ENCODE measurements at regions not wholly inside any gene's neighbourhood (a gene's known extent, or its start where the extent isn't known, plus 50 kb on each side); places are given as distances from the start of the nearest gene placed in this dataset.

GRCh38 chr10:4736608-4737007 is 89.4 kb upstream of the AKR1E2 start:
- no peak for DNase-seq (ENCODE audit: low read depth)
- in situ Hi-C loops (cut with HindIII; ENCODE audit: low pct_unique_long_range_greater_than_20kb, low sequenced_read_pairs) = no loop called here

- DNase-seq (ENCODE audit: low read depth) = no peak
- in situ Hi-C loops (cut with HindIII; ENCODE audit: low pct_unique_long_range_greater_than_20kb, low sequenced_read_pairs) = no loop called here
Observed at GRCh38 chr10:4736183-4736582, 89.8 kb upstream of the AKR1E2 start.

- no peak for DNase-seq (ENCODE audit: low read depth)
- in situ Hi-C loops (cut with HindIII; ENCODE audit: low pct_unique_long_range_greater_than_20kb, low sequenced_read_pairs) = no loop called here
Observed at GRCh38 chr10:4733843-4734224, 92.2 kb upstream of the AKR1E2 start.

GRCh38 chr10:4733150-4733842 is 92.7 kb upstream of the AKR1E2 start:
- DNase-seq (ENCODE audit: low read depth) = peak; percentile 67
- in situ Hi-C loops (cut with HindIII; ENCODE audit: low pct_unique_long_range_greater_than_20kb, low sequenced_read_pairs) = no loop called here

DNA sequence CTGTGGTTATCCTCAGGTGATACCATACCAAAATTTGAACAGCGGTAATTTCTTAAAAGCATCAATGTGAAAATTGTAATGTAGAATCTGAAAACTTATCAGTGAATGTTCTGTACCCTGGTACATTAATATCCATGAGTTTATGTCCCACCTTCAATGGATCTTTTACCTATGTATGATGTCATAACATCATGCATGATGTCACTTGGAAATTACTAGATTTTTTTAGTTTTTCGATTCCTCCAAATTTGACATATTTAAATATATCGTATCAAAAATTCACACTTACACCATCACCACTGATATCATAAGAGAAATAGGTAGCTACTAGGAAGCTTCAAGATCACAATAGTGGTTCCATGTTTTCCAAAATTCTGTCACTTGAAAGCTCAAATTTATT is 95.0 kb upstream of the AKR1E2 start:
- no peak for DNase-seq (ENCODE audit: low read depth)
- in situ Hi-C loops (cut with HindIII; ENCODE audit: low pct_unique_long_range_greater_than_20kb, low sequenced_read_pairs) = no loop called here

- DNase-seq (ENCODE audit: low read depth) = peak; percentile 86
- in situ Hi-C loops (cut with HindIII; ENCODE audit: low pct_unique_long_range_greater_than_20kb, low sequenced_read_pairs) = no loop called here
Observed at GRCh38 chr10:4725917-4726606, 99.9 kb upstream of the AKR1E2 start.

DNA sequence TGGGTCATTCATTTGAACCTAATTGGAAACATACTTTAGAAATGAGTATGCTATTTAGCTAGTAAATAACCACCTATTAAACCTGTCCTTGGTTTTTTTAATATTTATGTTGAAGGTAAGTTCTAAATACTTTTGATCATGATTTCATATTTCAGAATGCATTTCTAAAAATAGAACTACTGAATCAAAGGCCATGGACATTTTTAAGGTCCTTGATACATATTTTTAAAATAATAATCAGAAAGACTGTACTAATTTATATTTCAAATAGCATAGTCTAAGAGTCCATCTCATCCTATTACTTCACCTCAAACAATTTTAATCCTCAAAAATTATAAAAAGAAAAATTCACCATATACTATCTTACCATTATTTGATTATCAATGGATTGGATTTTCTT is 102.1 kb upstream of the AKR1E2 start:
- in situ Hi-C loops (cut with HindIII; ENCODE audit: low pct_unique_long_range_greater_than_20kb, low sequenced_read_pairs) = no loop called here
- no peak for DNase-seq (ENCODE audit: low read depth)

GRCh38 chr10:4721999-4722753 is 103.8 kb upstream of the AKR1E2 start:
- in situ Hi-C loops (cut with HindIII; ENCODE audit: low pct_unique_long_range_greater_than_20kb, low sequenced_read_pairs) = no loop called here
- DNase-seq (ENCODE audit: low read depth) = no peak

DNA sequence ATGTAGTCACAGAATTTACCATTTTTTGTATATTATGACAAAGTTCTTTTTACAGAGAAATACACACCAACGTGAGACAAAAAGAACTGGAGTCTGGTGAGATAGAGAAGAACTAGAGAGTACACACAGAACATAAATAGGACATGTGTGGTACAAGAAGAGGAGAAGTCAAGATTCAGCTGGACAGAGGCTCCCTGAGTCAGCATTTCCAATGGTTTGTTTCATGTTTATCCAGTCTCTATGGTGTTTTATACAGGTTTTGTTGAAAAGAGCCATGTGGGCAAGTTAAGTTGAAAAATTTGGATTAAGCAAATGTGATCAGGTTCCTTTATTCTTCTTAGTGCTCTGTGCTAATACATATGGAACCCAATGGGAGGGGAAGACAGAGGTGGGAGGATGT is 105.5 kb upstream of the AKR1E2 start:
- in situ Hi-C loops (cut with HindIII; ENCODE audit: low pct_unique_long_range_greater_than_20kb, low sequenced_read_pairs) = no loop called here
- no peak for DNase-seq (ENCODE audit: low read depth)

DNA sequence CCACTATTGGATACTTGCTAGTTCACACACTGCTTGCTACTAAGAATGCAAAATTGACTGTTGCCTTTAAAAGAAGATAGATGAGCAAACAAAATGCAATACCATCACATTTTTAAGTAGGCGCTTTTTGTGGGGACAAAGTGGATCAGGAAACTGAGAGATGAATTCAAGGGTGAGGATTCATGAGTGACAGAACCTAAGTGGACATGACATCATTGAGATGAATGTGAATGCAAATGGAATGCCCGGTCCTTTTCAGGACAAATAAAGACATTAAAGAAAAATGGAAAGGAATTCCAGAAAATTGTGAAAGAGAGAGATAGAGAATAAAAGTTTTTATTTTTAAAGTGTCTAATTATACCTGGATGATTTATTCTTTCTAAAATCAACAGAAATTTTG is 106.3 kb upstream of the AKR1E2 start:
- in situ Hi-C loops (cut with HindIII; ENCODE audit: low pct_unique_long_range_greater_than_20kb, low sequenced_read_pairs) = no loop called here
- DNase-seq (ENCODE audit: low read depth) = no peak

DNA sequence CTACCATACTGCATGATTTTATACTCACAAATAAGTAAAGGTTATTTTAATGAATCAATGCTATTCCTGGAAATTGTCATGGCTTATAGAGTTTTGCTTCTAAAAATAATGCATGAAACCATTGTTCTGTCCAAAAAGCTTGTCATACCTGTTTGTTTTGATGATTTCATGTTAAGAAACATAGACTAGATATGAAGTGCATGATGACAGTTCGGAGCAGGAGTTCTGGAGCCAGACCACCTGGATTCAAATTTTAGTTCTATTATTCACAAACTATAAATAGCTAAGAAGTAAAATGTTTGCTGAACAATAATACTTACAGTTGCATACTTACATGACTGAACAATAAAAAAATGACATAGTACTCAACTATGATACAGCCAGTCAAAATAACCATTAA is 107.0 kb upstream of the AKR1E2 start:
- in situ Hi-C loops (cut with HindIII; ENCODE audit: low pct_unique_long_range_greater_than_20kb, low sequenced_read_pairs) = no loop called here
- DNase-seq (ENCODE audit: low read depth) = no peak

DNA sequence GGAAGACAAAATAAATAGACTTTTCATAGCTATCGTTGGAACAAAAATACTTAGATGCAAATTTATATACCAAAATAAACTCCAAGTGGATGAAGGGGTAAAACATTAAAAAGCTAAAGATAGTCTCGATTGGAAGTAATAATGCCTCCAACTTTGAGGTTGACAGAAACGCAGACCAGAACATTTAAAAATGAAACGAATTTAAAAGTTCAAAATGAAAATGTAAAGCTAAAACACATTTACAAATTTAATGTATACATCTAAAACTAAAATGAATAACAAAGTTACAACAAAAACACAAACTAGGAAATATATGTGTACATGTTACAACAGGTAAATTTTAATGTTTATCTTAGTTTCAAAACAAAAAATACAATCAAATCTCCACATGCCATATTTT is 107.5 kb upstream of the AKR1E2 start:
- in situ Hi-C loops (cut with HindIII; ENCODE audit: low pct_unique_long_range_greater_than_20kb, low sequenced_read_pairs) = no loop called here
- no peak for DNase-seq (ENCODE audit: low read depth)

- no peak for DNase-seq (ENCODE audit: low read depth)
- in situ Hi-C loops (cut with HindIII; ENCODE audit: low pct_unique_long_range_greater_than_20kb, low sequenced_read_pairs) = no loop called here
Observed at GRCh38 chr10:4717670-4718069, 108.3 kb upstream of the AKR1E2 start.

GRCh38 chr10:4710858-4711257 is 115.1 kb upstream of the AKR1E2 start:
- in situ Hi-C loops (cut with HindIII; ENCODE audit: low pct_unique_long_range_greater_than_20kb, low sequenced_read_pairs) = no loop called here
- no peak for DNase-seq (ENCODE audit: low read depth)

DNA sequence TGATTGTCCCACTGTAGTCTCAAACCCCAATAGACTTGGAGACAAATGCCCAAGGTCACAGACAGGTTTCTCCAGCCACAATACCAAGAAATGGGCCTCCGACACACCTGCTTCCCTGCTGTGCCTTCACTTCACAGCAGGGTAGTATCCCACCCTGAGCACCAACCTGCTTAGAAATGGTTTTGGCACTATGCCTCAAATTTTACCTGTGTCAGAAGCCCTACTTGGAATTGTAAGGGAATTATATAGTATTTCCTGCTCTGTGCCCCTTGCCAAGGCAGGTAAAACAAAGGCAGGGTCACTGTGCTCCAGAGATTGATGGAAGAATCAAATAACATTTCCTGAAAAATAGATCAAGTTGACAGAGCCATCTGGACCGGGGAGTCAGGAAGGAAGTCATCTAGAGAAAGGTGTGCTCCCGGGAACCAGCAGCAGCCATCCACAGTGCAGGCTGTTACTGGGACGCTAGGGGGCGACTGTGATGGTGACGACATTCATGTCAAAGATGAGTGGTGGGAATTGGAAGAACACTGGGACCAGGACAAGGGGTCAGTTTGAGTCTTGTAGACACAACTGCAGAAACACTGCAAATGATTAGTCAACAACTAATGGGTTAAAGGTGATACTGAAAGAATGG is 117.8 kb upstream of the AKR1E2 start:
- in situ Hi-C loops (cut with HindIII; ENCODE audit: low pct_unique_long_range_greater_than_20kb, low sequenced_read_pairs) = no loop called here
- DNase-seq (ENCODE audit: low read depth) = no peak

- no peak for DNase-seq (ENCODE audit: low read depth)
- in situ Hi-C loops (cut with HindIII; ENCODE audit: low pct_unique_long_range_greater_than_20kb, low sequenced_read_pairs) = no loop called here
Observed at GRCh38 chr10:4707221-4707620, 118.8 kb upstream of the AKR1E2 start.

GRCh38 chr10:4704034-4704545 is 121.9 kb upstream of the AKR1E2 start:
- in situ Hi-C loops (cut with HindIII; ENCODE audit: low pct_unique_long_range_greater_than_20kb, low sequenced_read_pairs) = no loop called here

GRCh38 chr10:4701016-4701415 is 125.0 kb upstream of the AKR1E2 start:
- in situ Hi-C loops (cut with HindIII; ENCODE audit: low pct_unique_long_range_greater_than_20kb, low sequenced_read_pairs) = no loop called here
- DNase-seq (ENCODE audit: low read depth) = no peak

More at GRCh38 chr10:4704034-4704545, 121.9 kb upstream of the AKR1E2 start:
- peak; percentile 83 for DNase-seq (ENCODE audit: low read depth)

All from Caki2 (cell line).